ENCODE measurements at regions not wholly inside any gene's neighbourhood (a gene's known extent, or its start where the extent isn't known, plus 50 kb on each side); places are given as distances from the start of the nearest gene placed in this dataset.
"Not testable (repeated sequence)": the region's sequence is repeated elsewhere in the genome, so short reads cannot be mapped to it uniquely, and the experiment has no call there.

- Histone ChIP-seq H3K4me3 (ENCODE audit: low read depth, low read length) (no peak overlapping the region), H3K27me3 (replicated peaks; ENCODE audit: control insufficient read depth, insufficient read depth, low read length) (no peaks in the 10 kb centered on the region), H3K36me3 (ENCODE audit: control insufficient read depth, insufficient read depth, low read length) (no peaks in the 10 kb centered on the region), H3K9me3 (no peaks in the 10 kb centered on the region), H3K4me1 (no peaks in the 10 kb centered on the region)
- Mint-ChIP-seq H3K27me3 (ENCODE audit: insufficient read depth, unreplicated experiment) (peaks cover 22% of the 10 kb centered on the region), H3K4me1 (ENCODE audit: low read depth, unreplicated experiment) (no peaks in the 10 kb centered on the region), H3K4me3 (ENCODE audit: unreplicated experiment) (no peak overlapping the region), H3K27ac (ENCODE audit: unreplicated experiment) (no peak overlapping the region), H3K9me3 (ENCODE audit: unreplicated experiment) (peaks cover 10% of the 10 kb centered on the region), H3K36me3 (ENCODE audit: insufficient read depth, unreplicated experiment) (no peaks in the 10 kb centered on the region)
- ChIA-PET CTCF (no interaction called here), POLR2A (no interaction called here)
- intact Hi-C loops (cut with micrococcal nuclease; ENCODE audit: unreplicated experiment), result no loop called here
- no TSS peak for BruUV-seq (replicated peaks)
- no peak for DNase-seq
- TF ChIP-seq CTCF (IDR thresholded peaks at IDR 0.05; ENCODE audit: insufficient read depth in 1 of 2, low read depth in 1 of 2, low read length in 1 of 2, severe bottlenecking in 1 of 2, unreplicated experiment in 1 of 2), result no peak
These were observed 82.9 kb upstream of the UBASH3B start for GRCh38 chr11:122572592-122572991.

GRCh38 chr11:122563761-122564160 is 91.8 kb upstream of the UBASH3B start:
- no peak for TF ChIP-seq CTCF (IDR thresholded peaks at IDR 0.05; ENCODE audit: insufficient read depth in 1 of 2, low read depth in 1 of 2, low read length in 1 of 2, severe bottlenecking in 1 of 2, unreplicated experiment in 1 of 2)
- BruUV-seq (replicated peaks), result no TSS peak
- Mint-ChIP-seq H3K9me3 (ENCODE audit: unreplicated experiment) (no peaks in the 10 kb centered on the region), H3K36me3 (ENCODE audit: insufficient read depth, unreplicated experiment) (peaks cover 7% of the 10 kb centered on the region), H3K4me1 (ENCODE audit: low read depth, unreplicated experiment) (no peaks in the 10 kb centered on the region), H3K27me3 (ENCODE audit: insufficient read depth, unreplicated experiment) (peaks cover 15% of the 10 kb centered on the region), H3K4me3 (ENCODE audit: unreplicated experiment) (no peak overlapping the region), H3K27ac (ENCODE audit: unreplicated experiment) (no peak overlapping the region)
- DNase-seq, result no peak
- H3K4me1 ChIP-seq, result no peaks in the 10 kb centered on the region
- H3K4me3 ChIP-seq (ENCODE audit: low read depth, low read length), result no peak overlapping the region
- POLR2A ChIA-PET, result no interaction called here
- no peaks in the 10 kb centered on the region for H3K9me3 ChIP-seq
- no peaks in the 10 kb centered on the region for H3K36me3 ChIP-seq (ENCODE audit: control insufficient read depth, insufficient read depth, low read length)
- H3K27me3 ChIP-seq (replicated peaks; ENCODE audit: control insufficient read depth, insufficient read depth, low read length), result no peaks in the 10 kb centered on the region
- intact Hi-C loops (cut with micrococcal nuclease; ENCODE audit: unreplicated experiment), result no loop called here
- CTCF ChIA-PET, result no interaction called here

GRCh38 chr11:122559734-122560382 is 95.7 kb upstream of the UBASH3B start:
- H3K9me3 ChIP-seq, result peaks cover 12% of the 10 kb centered on the region; the same call in 1 of the 2 replicates
- H3K4me3 Mint-ChIP-seq (ENCODE audit: unreplicated experiment), result peak overlapping the region; percentile 24
- H3K4me1 ChIP-seq, result no peaks in the 10 kb centered on the region
- TF ChIP-seq CTCF (IDR thresholded peaks at IDR 0.05; ENCODE audit: insufficient read depth in 1 of 2, low read depth in 1 of 2, low read length in 1 of 2, severe bottlenecking in 1 of 2, unreplicated experiment in 1 of 2), result no peak
- ChIA-PET CTCF (no interaction called here), POLR2A (no interaction called here)
- BruUV-seq (replicated peaks), result no TSS peak
- H3K27ac Mint-ChIP-seq (ENCODE audit: unreplicated experiment), result peak overlapping the region; percentile 56
- no peaks in the 10 kb centered on the region for H3K27me3 ChIP-seq (replicated peaks; ENCODE audit: control insufficient read depth, insufficient read depth, low read length)
- no peaks in the 10 kb centered on the region for H3K36me3 ChIP-seq (ENCODE audit: control insufficient read depth, insufficient read depth, low read length)
- no peak overlapping the region for H3K4me3 ChIP-seq (ENCODE audit: low read depth, low read length)
- DNase-seq, result peak in 1 of 2 experiments; percentile 25
- H3K4me1 Mint-ChIP-seq (ENCODE audit: low read depth, unreplicated experiment), result no peaks in the 10 kb centered on the region
- H3K36me3 Mint-ChIP-seq (ENCODE audit: insufficient read depth, unreplicated experiment), result peaks cover 7% of the 10 kb centered on the region
- no peaks in the 10 kb centered on the region for H3K9me3 Mint-ChIP-seq (ENCODE audit: unreplicated experiment)
- H3K27me3 Mint-ChIP-seq (ENCODE audit: insufficient read depth, unreplicated experiment), result peaks cover 9% of the 10 kb centered on the region
- intact Hi-C loops (cut with micrococcal nuclease; ENCODE audit: unreplicated experiment), result no loop called here

DNA sequence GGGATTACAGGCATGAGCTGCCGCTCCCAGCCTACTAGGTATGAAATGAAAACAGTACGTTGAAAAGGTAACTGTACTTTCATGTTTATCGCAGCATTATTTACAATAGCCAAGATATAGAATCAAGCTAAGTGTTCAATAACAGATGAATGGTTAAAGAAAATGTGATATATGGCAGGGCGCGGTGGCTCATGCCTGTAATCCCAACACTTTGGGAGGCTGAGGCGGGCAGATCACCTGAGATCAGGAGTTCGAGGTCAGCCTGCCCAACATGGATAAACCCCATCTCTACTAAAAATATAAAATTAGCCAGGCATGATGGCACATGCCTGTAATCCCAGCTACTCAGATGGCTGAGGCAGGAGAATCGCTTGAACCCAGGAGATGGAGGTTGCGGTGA is 96.3 kb upstream of the UBASH3B start:
- BruUV-seq (replicated peaks); intact Hi-C loops (cut with micrococcal nuclease; ENCODE audit: unreplicated experiment); DNase-seq; CTCF ChIA-PET; H3K4me3 ChIP-seq (ENCODE audit: low read depth, low read length); POLR2A ChIA-PET; H3K4me1 ChIP-seq; H3K36me3 ChIP-seq (ENCODE audit: control insufficient read depth, insufficient read depth, low read length); H3K36me3 Mint-ChIP-seq (ENCODE audit: insufficient read depth, unreplicated experiment); H3K9me3 Mint-ChIP-seq (ENCODE audit: unreplicated experiment); H3K4me1 Mint-ChIP-seq (ENCODE audit: low read depth, unreplicated experiment); H3K27me3 Mint-ChIP-seq (ENCODE audit: insufficient read depth, unreplicated experiment); H3K4me3 Mint-ChIP-seq (ENCODE audit: unreplicated experiment); H3K27me3 ChIP-seq (replicated peaks; ENCODE audit: control insufficient read depth, insufficient read depth, low read length): not testable (repeated sequence)
- peak overlapping the region; percentile 56 for H3K27ac Mint-ChIP-seq (ENCODE audit: unreplicated experiment)
- peaks cover 12% of the 10 kb centered on the region; the same call in 1 of the 2 replicates for H3K9me3 ChIP-seq

DNA sequence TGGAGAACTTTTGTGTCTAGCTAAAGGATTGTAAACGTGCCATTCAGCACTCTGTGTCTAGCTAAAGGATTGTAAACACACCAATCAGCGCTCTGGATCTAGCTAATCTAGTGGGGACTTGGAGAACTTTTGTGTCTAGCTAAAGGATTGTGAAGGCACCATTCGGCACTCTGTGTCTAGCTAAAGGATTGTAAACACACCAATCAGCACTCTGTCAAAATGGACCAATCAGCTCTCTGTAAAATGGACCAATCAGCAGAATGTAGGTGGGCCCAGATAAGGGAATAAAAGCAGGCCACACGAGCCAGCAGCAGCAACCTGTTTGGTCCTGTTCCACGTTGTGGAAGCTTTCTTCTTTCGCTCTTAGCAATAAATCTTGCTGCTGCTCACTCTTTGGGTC is 98.4 kb upstream of the UBASH3B start:
- H3K4me1 ChIP-seq; H3K27ac Mint-ChIP-seq (ENCODE audit: unreplicated experiment); H3K36me3 Mint-ChIP-seq (ENCODE audit: insufficient read depth, unreplicated experiment); BruUV-seq (replicated peaks); intact Hi-C loops (cut with micrococcal nuclease; ENCODE audit: unreplicated experiment); H3K27me3 Mint-ChIP-seq (ENCODE audit: insufficient read depth, unreplicated experiment); POLR2A ChIA-PET; DNase-seq; H3K4me3 ChIP-seq (ENCODE audit: low read depth, low read length); H3K36me3 ChIP-seq (ENCODE audit: control insufficient read depth, insufficient read depth, low read length); H3K4me1 Mint-ChIP-seq (ENCODE audit: low read depth, unreplicated experiment); H3K27me3 ChIP-seq (replicated peaks; ENCODE audit: control insufficient read depth, insufficient read depth, low read length); H3K4me3 Mint-ChIP-seq (ENCODE audit: unreplicated experiment); H3K9me3 Mint-ChIP-seq (ENCODE audit: unreplicated experiment): not testable (repeated sequence)
- CTCF ChIA-PET, result interaction anchor here (0.6 kb wide), 1 partner anchor 13 kb away, joined by 3 read pairs; no protein-coding TSS in a partner anchor
- peaks cover 12% of the 10 kb centered on the region; the same call in 1 of the 2 replicates for H3K9me3 ChIP-seq

Data from Caco-2 (cell line).